Liver (tissue), 8 donors: ENCODE measurements at regions not wholly inside any gene's neighbourhood (a gene's known extent, or its start where the extent isn't known, plus 50 kb on each side); places are given as distances from the start of the nearest gene placed in this dataset.

Experiments
- DNase-seq: peaks from one replicate; pipeline ENCODE4 v3.0.0-alpha.2; 2017; ENCODE audit warnings: low spot score
- H3K27ac ChIP-seq, 2 donors: one replicate each; pipeline ENCODE4 v1.7.0; 2013; ENCODE audit warnings: inconsistent platforms in 2 of 2, low read length in 2 of 2, control low read depth in 1 of 2, low read depth in 1 of 2, mild to moderate bottlenecking in 1 of 2
- H3K27me3 ChIP-seq, 4 donors: one replicate each; pipeline versions ENCODE4 v1.6.1 to v1.7.0; 2013; ENCODE audit warnings: low read length in 3 of 4, inconsistent platforms in 1 of 4, mild to moderate bottlenecking in 1 of 4, moderate library complexity in 1 of 4; ENCODE audit not compliant: control insufficient read depth in 4 of 4, insufficient read depth in 4 of 4
- H3K36me3 ChIP-seq, 4 donors: one replicate each; pipeline versions ENCODE4 v1.6.1 to v1.7.0; 2013; ENCODE audit warnings: low read length in 3 of 4, mild to moderate bottlenecking in 3 of 4, low read depth in 1 of 4, moderate library complexity in 1 of 4; ENCODE audit not compliant: control insufficient read depth in 4 of 4, insufficient read depth in 3 of 4
- H3K4me1 ChIP-seq, 4 donors: one replicate each; pipeline versions ENCODE4 v1.6.1 to v1.7.0; 2013; ENCODE audit warnings: low read length in 3 of 4, mild to moderate bottlenecking in 3 of 4, moderate library complexity in 1 of 4; ENCODE audit not compliant: control insufficient read depth in 4 of 4, insufficient read depth in 4 of 4
- H3K4me3 ChIP-seq, 3 donors: one replicate each; pipeline versions ENCODE4 v1.6.1 to v1.7.0; 2013; ENCODE audit warnings: low read length in 3 of 3, control low read depth in 1 of 3, low read depth in 1 of 3, mild to moderate bottlenecking in 1 of 3
- H3K9ac ChIP-seq, 2 donors: one replicate each; pipeline ENCODE4 v1.7.0; 2013; ENCODE audit warnings: low read length in 2 of 2, mild to moderate bottlenecking in 2 of 2, moderate library complexity in 2 of 2, control low read depth in 1 of 2, low read depth in 1 of 2
- H3K9me3 ChIP-seq, 4 donors: one replicate each; pipeline versions ENCODE4 v1.6.1 to v1.7.0; 2013; ENCODE audit warnings: low read length in 3 of 4; ENCODE audit not compliant: control insufficient read depth in 4 of 4
- ATF3 ChIP-seq: IDR thresholded peaks from 2 replicates; pipeline ENCODE4 v1.6.1; 2016; ENCODE audit warnings: antibody characterized with exemption
- CTCF ChIP-seq: fragments of 150-350 bp; IDR thresholded peaks from 2 replicates; pipeline ENCODE4 v1.5.1; 2017; ENCODE audit warnings: improper control_type of control experiment, low read depth, low read length; ENCODE audit not compliant: missing input control
- EGR1 ChIP-seq, 2 donors: IDR thresholded peaks; 2 replicates each; pipeline ENCODE4 v1.6.1; 2016 to 2018; ENCODE audit warnings: antibody characterized with exemption in 2 of 2, low read depth in 2 of 2
- FOXA1 ChIP-seq: IDR thresholded peaks from 2 replicates; pipeline ENCODE4 v1.6.1; 2016; ENCODE audit warnings: antibody characterized with exemption
- FOXA2 ChIP-seq: IDR thresholded peaks from 2 replicates; pipeline ENCODE4 v1.6.1; 2016; ENCODE audit warnings: antibody characterized with exemption
- GABPA ChIP-seq, 2 donors: IDR thresholded peaks in 1 of 2; conservative IDR thresholded peaks in 1 of 2; 2 replicates each; pipeline ENCODE4 v1.6.1; 2016; ENCODE audit warnings: antibody characterized with exemption in 2 of 2, mild to moderate bottlenecking in 1 of 2, moderate library complexity in 1 of 2
- HNF4A ChIP-seq, 2 donors: conservative IDR thresholded peaks; 2 replicates each; pipeline ENCODE4 v1.6.1; 2016; ENCODE audit warnings: antibody characterized with exemption in 2 of 2, mild to moderate bottlenecking in 2 of 2
- HNF4G ChIP-seq: IDR thresholded peaks from 2 replicates; pipeline ENCODE4 v1.6.1; 2016; ENCODE audit warnings: antibody characterized with exemption
- JUND ChIP-seq, 2 donors: IDR thresholded peaks; 2 replicates each; pipeline ENCODE4 v1.6.1; 2016; ENCODE audit warnings: antibody characterized with exemption in 2 of 2
- NR2F2 ChIP-seq: IDR thresholded peaks from 2 replicates; pipeline ENCODE4 v1.6.1; 2016; ENCODE audit warnings: antibody characterized with exemption
- RAD21 ChIP-seq, 2 donors: IDR thresholded peaks; 2 replicates each; pipeline ENCODE4 v1.6.1; 2016; ENCODE audit warnings: antibody characterized with exemption in 2 of 2, mild to moderate bottlenecking in 2 of 2
- REST ChIP-seq: IDR thresholded peaks from 2 replicates; pipeline ENCODE4 v1.6.1; 2016; ENCODE audit warnings: antibody characterized with exemption, mild to moderate bottlenecking
- RXRA ChIP-seq, 2 donors: IDR thresholded peaks; 2 replicates each; pipeline ENCODE4 v1.6.1; 2017 to 2018; ENCODE audit warnings: antibody characterized with exemption in 2 of 2, mild to moderate bottlenecking in 1 of 2
- SP1 ChIP-seq: IDR thresholded peaks from 2 replicates; pipeline ENCODE4 v1.6.1; 2018; ENCODE audit warnings: antibody characterized with exemption, mild to moderate bottlenecking
- TAF1 ChIP-seq: conservative IDR thresholded peaks from 2 replicates; pipeline ENCODE4 v1.6.1; 2016; ENCODE audit warnings: antibody characterized with exemption, mild to moderate bottlenecking
- YY1 ChIP-seq: IDR thresholded peaks from 2 replicates; pipeline ENCODE4 v1.6.1; 2016; ENCODE audit warnings: antibody characterized with exemption, mild to moderate bottlenecking
- WGBS: extraction: QIAGEN DNeasy Blood & Tissue Kit; methylation state at CpG from one replicate; pipeline ENCODE4 v1.1.7; 2013; 5-methylcytosine and 5-hydroxymethylcytosine counted together
- TF ChIP-seq, protein P1 (sequence below): IDR thresholded peaks from 2 replicates; pipeline ENCODE4 v1.6.1; 2016; ENCODE audit warnings: antibody characterized with exemption
- TF ChIP-seq, protein P2 (sequence below): IDR thresholded peaks from 2 replicates; pipeline ENCODE4 v1.6.1; 2016; ENCODE audit warnings: antibody characterized with exemption
- donor health status: healthy.
- donor health status: healthy.
- donor health status: healthy.
- donor health status: healthy.
- donor health status: healthy.

GRCh38 chr16:76204249-76204648 lies 73.0 kb upstream of the CNTNAP4 start:
- no peaks in the 10 kb centered on the region for H3K4me1 ChIP-seq
- WGBS, result 60% methylated on average over 2 of the region's 2 CpGs
- TF ChIP-seq TAF1 (no peak), HNF4A (conservative IDR thresholded peaks at IDR 0.05) (no peak), FOXA1 (no peak), RXRA (IDR thresholded peaks at IDR 0.05) (no peak), ATF3 (no peak), EGR1 (IDR thresholded peaks at IDR 0.05; ENCODE audit: low read depth in 2 of 2) (no peak), REST (no peak), FOXA2 (no peak), GABPA (IDR thresholded peaks at IDR 0.05 in 1 of 2, conservative IDR thresholded peaks at IDR 0.05 in 1 of 2) (no peak), NR2F2 (no peak), RAD21 (IDR thresholded peaks at IDR 0.05) (no peak), CTCF (no peak), SP1 (no peak), HNF4G (no peak), JUND (IDR thresholded peaks at IDR 0.05) (no peak), YY1 (no peak)
- TF ChIP-seq, protein P1, sequence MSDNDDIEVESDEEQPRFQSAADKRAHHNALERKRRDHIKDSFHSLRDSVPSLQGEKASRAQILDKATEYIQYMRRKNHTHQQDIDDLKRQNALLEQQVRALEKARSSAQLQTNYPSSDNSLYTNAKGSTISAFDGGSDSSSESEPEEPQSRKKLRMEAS, result no peak
- TF ChIP-seq, protein P2, sequence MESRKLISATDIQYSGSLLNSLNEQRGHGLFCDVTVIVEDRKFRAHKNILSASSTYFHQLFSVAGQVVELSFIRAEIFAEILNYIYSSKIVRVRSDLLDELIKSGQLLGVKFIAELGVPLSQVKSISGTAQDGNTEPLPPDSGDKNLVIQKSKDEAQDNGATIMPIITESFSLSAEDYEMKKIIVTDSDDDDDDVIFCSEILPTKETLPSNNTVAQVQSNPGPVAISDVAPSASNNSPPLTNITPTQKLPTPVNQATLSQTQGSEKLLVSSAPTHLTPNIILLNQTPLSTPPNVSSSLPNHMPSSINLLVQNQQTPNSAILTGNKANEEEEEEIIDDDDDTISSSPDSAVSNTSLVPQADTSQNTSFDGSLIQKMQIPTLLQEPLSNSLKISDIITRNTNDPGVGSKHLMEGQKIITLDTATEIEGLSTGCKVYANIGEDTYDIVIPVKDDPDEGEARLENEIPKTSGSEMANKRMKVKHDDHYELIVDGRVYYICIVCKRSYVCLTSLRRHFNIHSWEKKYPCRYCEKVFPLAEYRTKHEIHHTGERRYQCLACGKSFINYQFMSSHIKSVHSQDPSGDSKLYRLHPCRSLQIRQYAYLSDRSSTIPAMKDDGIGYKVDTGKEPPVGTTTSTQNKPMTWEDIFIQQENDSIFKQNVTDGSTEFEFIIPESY, result no peak

More at GRCh38 chr16:76204249-76204648, 73.0 kb upstream of the CNTNAP4 start:
- H3K36me3 ChIP-seq, result no peaks in the 10 kb centered on the region
- no peak overlapping the region for H3K4me3 ChIP-seq
- no peak overlapping the region for H3K9ac ChIP-seq
- H3K27me3 ChIP-seq, result peaks cover 0 to 3% (median 0%) of the 10 kb centered on the region in 4 donors
- no peak for DNase-seq
- H3K9me3 ChIP-seq, result no peaks in the 10 kb centered on the region
- no peak overlapping the region for H3K27ac ChIP-seq
